AG10803 (cell line): ENCODE measurements at regions not wholly inside any gene's neighbourhood (a gene's known extent, or its start where the extent isn't known, plus 50 kb on each side); places are given as distances from the start of the nearest gene placed in this dataset.

Experiments used
- DNase-seq: peaks from one replicate; pipeline ENCODE4 v3.0.0; 2010; ENCODE audit warnings: low read depth
- H3K4me3 ChIP-seq: 2 replicates; pipeline ENCODE4 v1.5.1; 2011; ENCODE audit warnings: mild to moderate bottlenecking, low read length, control low read depth
- CTCF ChIP-seq: conservative IDR thresholded peaks from 2 replicates; pipeline ENCODE4 v1.5.1; 2011; ENCODE audit warnings: mild to moderate bottlenecking, low read length, control low read depth, inconsistent platforms

GRCh38 chrX:150063138-150063518 lies 124.8 kb upstream of the EOLA2 start:
- H3K4me3 ChIP-seq = no peak overlapping the region
- no peak for TF ChIP-seq CTCF
- no peak for DNase-seq

GRCh38 chrX:150063674-150064073 lies 125.4 kb upstream of the EOLA2 start:
- no peak for DNase-seq
- H3K4me3 ChIP-seq = no peak overlapping the region
- TF ChIP-seq CTCF = no peak

DNA sequence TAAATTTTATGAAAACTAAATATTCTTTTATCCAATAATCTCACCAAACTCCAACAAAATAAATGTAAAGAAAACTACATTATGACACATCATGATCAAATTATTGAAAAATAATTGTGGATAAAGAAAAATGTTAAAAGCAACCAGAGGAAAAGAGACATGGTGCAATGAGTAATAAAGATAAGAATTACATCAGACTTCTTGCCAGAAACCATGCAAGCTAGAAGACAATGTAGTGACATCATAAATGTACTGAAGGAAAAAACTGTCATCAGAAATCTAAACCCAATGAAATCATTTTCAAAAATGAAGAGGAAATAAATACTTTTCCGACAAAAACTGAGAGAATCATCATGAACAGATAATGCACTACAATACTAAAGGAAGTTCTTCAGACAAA lies 135.9 kb upstream of the EOLA2 start:
- H3K4me3 ChIP-seq = no peak overlapping the region
- DNase-seq = no peak
- no peak for TF ChIP-seq CTCF

GRCh38 chrX:150080497-150080896 lies 142.2 kb upstream of the EOLA2 start:
- TF ChIP-seq CTCF = no peak

GRCh38 chrX:150081076-150081475 lies 142.8 kb upstream of the EOLA2 start:
- no peak for TF ChIP-seq CTCF
- H3K4me3 ChIP-seq = no peak overlapping the region
- no peak for DNase-seq

More at GRCh38 chrX:150080497-150080896, 142.2 kb upstream of the EOLA2 start:
- H3K4me3 ChIP-seq = no peak overlapping the region
- DNase-seq = no peak

- no peak for TF ChIP-seq CTCF
- no peak overlapping the region for H3K4me3 ChIP-seq
- DNase-seq = peak; percentile 80
Measured at GRCh38 chrX:150084496-150085229, 146.4 kb upstream of the EOLA2 start.

- no peak for DNase-seq
- TF ChIP-seq CTCF = no peak
- no peak overlapping the region for H3K4me3 ChIP-seq
Measured at GRCh38 chrX:150085881-150086280, 147.6 kb upstream of the EOLA2 start.
